ENCODE measurements at regions not wholly inside any gene's neighbourhood (a gene's known extent, or its start where the extent isn't known, plus 50 kb on each side); places are given as distances from the start of the nearest gene placed in this dataset.

DNA sequence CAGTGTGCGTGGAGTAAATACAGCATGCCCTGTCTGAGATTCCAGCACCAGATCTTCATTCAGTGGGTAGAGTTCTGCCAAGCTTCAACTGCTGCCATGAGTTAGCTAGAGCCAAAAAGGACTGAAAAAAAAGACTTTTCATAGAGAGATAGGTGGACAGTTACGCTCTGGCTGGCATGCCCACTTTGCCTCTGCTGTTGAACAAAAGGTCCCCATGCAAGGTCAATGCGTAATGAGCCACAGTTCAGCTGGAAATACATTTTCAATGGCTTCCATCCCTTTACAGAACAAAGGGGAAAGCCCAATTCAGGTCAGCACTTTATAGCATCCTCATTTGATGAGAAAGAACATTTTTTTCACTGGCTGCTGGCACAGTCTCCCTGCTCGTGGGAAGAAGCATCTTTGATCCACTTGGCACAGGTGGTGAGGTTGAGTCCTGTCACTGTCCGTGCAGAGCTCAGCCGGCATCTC lies 86.9 kb upstream of the ERCC6L2 start:
- TF ChIP-seq, protein P1, sequence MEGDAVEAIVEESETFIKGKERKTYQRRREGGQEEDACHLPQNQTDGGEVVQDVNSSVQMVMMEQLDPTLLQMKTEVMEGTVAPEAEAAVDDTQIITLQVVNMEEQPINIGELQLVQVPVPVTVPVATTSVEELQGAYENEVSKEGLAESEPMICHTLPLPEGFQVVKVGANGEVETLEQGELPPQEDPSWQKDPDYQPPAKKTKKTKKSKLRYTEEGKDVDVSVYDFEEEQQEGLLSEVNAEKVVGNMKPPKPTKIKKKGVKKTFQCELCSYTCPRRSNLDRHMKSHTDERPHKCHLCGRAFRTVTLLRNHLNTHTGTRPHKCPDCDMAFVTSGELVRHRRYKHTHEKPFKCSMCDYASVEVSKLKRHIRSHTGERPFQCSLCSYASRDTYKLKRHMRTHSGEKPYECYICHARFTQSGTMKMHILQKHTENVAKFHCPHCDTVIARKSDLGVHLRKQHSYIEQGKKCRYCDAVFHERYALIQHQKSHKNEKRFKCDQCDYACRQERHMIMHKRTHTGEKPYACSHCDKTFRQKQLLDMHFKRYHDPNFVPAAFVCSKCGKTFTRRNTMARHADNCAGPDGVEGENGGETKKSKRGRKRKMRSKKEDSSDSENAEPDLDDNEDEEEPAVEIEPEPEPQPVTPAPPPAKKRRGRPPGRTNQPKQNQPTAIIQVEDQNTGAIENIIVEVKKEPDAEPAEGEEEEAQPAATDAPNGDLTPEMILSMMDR (IDR thresholded peaks at IDR 0.05) = no peak
- TF ChIP-seq EZH2 (IDR thresholded peaks at IDR 0.05; ENCODE audit: borderline replicate concordance, insufficient read depth, low read depth, low read length, poor library complexity, severe bottlenecking) = no peak
- 74% methylated on average over 3 of the region's 6 CpGs for WGBS (ENCODE audit: insufficient coverage)
- ChIA-PET POLR2A (no interaction called here), CTCF (interaction anchor here (0.6 kb wide), 1 partner anchor 527 kb away, joined by 4 read pairs; no protein-coding TSS in a partner anchor)
- Histone ChIP-seq H3K4me1 (ENCODE audit: control insufficient read depth in 2 of 2, insufficient read depth in 2 of 2, low read length in 2 of 2) (no peaks in the 10 kb centered on the region), H3K9me3 (ENCODE audit: control extremely low read depth in 1 of 3, control insufficient read depth in 2 of 3, insufficient read depth in 1 of 3, low read length in 2 of 3) (no peaks in the 10 kb centered on the region), H3K4me2 (replicated peaks; ENCODE audit: low read depth, low read length, poor library complexity, severe bottlenecking) (no peak overlapping the region), H3K27ac (ENCODE audit: low read length in 2 of 2) (no peak overlapping the region), H3K4me3 (ENCODE audit: control extremely low read depth in 1 of 5, extremely low read depth in 1 of 5, insufficient read depth in 1 of 5, low read depth in 2 of 5, low read length in 4 of 5) (no peak overlapping the region), H3K36me3 (replicated peaks in 1 of 2; ENCODE audit: control extremely low read depth in 1 of 2, control insufficient read depth in 1 of 2, extremely low read depth in 1 of 2, insufficient read depth in 2 of 2, low read length in 1 of 2) (no peaks in the 10 kb centered on the region), H3K79me2 (ENCODE audit: control insufficient read depth, insufficient read depth, low read length) (no peaks in the 10 kb centered on the region), H3K27me3 (replicated peaks in 1 of 4; ENCODE audit: control extremely low read depth in 1 of 4, control insufficient read depth in 3 of 4, insufficient read depth in 4 of 4, low read length in 3 of 4) (peaks cover 0 to 3% (median 2%) of the 10 kb centered on the region in 4 experiments), H3K9ac (ENCODE audit: low read length) (no peak overlapping the region), H2AFZ (ENCODE audit: insufficient read depth, low read depth, low read length, poor library complexity, severe bottlenecking) (no peak overlapping the region), H4K20me1 (ENCODE audit: control insufficient read depth, insufficient read depth, low read length, poor library complexity, severe bottlenecking) (no peaks in the 10 kb centered on the region)
- Mint-ChIP-seq H3K9me3 (ENCODE audit: insufficient read depth) (no peaks in the 10 kb centered on the region), H3K27me3 (peaks cover under 1% of the 10 kb centered on the region), H3K4me3 (no peak overlapping the region), H3K27ac (no peak overlapping the region), H3K4me1 (no peaks in the 10 kb centered on the region)
- ATAC-seq (ENCODE audit: low read depth) (no peak), DNase-seq (no peak)
- intact Hi-C loops (cut with micrococcal nuclease) = no loop called here

DNA sequence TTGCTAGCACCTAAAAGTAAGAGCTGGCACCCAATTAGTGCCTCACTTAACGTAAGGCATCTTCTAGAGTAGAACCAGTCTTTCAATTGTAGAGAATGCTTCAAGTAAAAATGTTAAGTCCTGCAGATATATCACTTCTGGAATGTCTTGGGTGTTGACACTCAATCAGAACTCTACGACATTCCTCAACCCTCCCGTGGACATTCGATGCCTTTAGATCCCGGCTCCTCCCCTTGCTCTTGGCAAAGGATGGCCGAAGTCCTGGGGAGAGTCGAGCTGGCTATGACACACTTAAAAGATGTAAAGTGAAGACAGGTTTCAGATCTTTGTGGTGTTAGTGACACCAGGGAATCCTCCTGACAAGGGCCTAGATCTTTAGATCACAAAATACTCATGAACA lies 87.5 kb upstream of the ERCC6L2 start:
- Histone ChIP-seq H3K9ac (ENCODE audit: low read length) (no peak overlapping the region), H2AFZ (ENCODE audit: insufficient read depth, low read depth, low read length, poor library complexity, severe bottlenecking) (no peak overlapping the region), H3K9me3 (ENCODE audit: control extremely low read depth in 1 of 3, control insufficient read depth in 2 of 3, insufficient read depth in 1 of 3, low read length in 2 of 3) (no peaks in the 10 kb centered on the region), H4K20me1 (ENCODE audit: control insufficient read depth, insufficient read depth, low read length, poor library complexity, severe bottlenecking) (no peaks in the 10 kb centered on the region), H3K27me3 (replicated peaks in 1 of 4; ENCODE audit: control extremely low read depth in 1 of 4, control insufficient read depth in 3 of 4, insufficient read depth in 4 of 4, low read length in 3 of 4) (peaks cover 0 to 3% (median under 1%) of the 10 kb centered on the region in 4 experiments), H3K36me3 (replicated peaks in 1 of 2; ENCODE audit: control extremely low read depth in 1 of 2, control insufficient read depth in 1 of 2, extremely low read depth in 1 of 2, insufficient read depth in 2 of 2, low read length in 1 of 2) (no peaks in the 10 kb centered on the region), H3K27ac (ENCODE audit: low read length in 2 of 2) (no peak overlapping the region), H3K4me2 (replicated peaks; ENCODE audit: low read depth, low read length, poor library complexity, severe bottlenecking) (no peak overlapping the region), H3K79me2 (ENCODE audit: control insufficient read depth, insufficient read depth, low read length) (no peaks in the 10 kb centered on the region), H3K4me1 (ENCODE audit: control insufficient read depth in 2 of 2, insufficient read depth in 2 of 2, low read length in 2 of 2) (no peaks in the 10 kb centered on the region), H3K4me3 (ENCODE audit: control extremely low read depth in 1 of 5, extremely low read depth in 1 of 5, insufficient read depth in 1 of 5, low read depth in 2 of 5, low read length in 4 of 5) (no peak overlapping the region)
- Mint-ChIP-seq H3K27me3 (no peaks in the 10 kb centered on the region), H3K4me1 (no peaks in the 10 kb centered on the region), H3K4me3 (no peak overlapping the region), H3K27ac (no peak overlapping the region), H3K9me3 (ENCODE audit: insufficient read depth) (no peaks in the 10 kb centered on the region)
- POLR2A ChIA-PET = no interaction called here
- 85% methylated on average over 4 of the region's 7 CpGs for WGBS (ENCODE audit: insufficient coverage)
- no peak for ATAC-seq (ENCODE audit: low read depth)
- TF ChIP-seq EZH2 (IDR thresholded peaks at IDR 0.05; ENCODE audit: borderline replicate concordance, insufficient read depth, low read depth, low read length, poor library complexity, severe bottlenecking) = no peak
- TF ChIP-seq, protein P1 (IDR thresholded peaks at IDR 0.05) = no peak
- no peak for DNase-seq
- intact Hi-C loops (cut with micrococcal nuclease) = no loop called here
- CTCF ChIA-PET = interaction anchor here (0.6 kb wide), 1 partner anchor 528 kb away, joined by 4 read pairs; no protein-coding TSS in a partner anchor
